22Rv1 (cell line): ENCODE measurements at regions not wholly inside any gene's neighbourhood (a gene's known extent, or its start where the extent isn't known, plus 50 kb on each side); places are given as distances from the start of the nearest gene placed in this dataset.

Experiments used
- H3K27ac ChIP-seq: fragments of 450-650 bp; 2 replicates; pipeline ENCODE4 v1.5.1; 2017
- ZFX ChIP-seq: fragments of 450-650 bp; IDR thresholded peaks from 2 replicates; pipeline ENCODE4 v1.6.1; 2017; ENCODE audit warnings: antibody characterized with exemption, borderline replicate concordance
- TF ChIP-seq, protein P1 (sequence below): fragments of 450-650 bp; IDR thresholded peaks from 2 replicates; pipeline ENCODE4 v1.5.1; 2017; ENCODE audit warnings: mild to moderate bottlenecking

DNA sequence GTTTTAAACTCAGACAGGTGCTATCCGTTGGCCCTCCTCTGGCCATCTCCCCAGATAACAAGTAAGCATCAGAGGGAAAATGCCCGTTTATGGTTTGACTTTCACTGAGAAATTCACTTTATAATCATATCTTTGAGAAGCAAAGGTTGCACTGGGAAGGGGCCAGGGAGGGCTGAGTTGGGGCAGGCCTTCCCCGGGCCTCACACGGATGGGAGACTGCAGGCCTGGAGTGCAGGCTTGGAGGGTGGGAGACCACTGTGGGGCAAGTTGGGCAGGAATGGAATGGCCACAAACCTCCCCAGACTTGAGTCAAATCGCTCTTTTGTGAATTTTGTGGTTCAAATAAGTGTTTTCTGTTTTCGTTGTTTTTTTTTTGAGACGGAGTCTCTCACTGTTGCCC, 451.7 kb downstream of the TSHZ3 start:
- no peak overlapping the region for H3K27ac ChIP-seq
- TF ChIP-seq, protein P1, sequence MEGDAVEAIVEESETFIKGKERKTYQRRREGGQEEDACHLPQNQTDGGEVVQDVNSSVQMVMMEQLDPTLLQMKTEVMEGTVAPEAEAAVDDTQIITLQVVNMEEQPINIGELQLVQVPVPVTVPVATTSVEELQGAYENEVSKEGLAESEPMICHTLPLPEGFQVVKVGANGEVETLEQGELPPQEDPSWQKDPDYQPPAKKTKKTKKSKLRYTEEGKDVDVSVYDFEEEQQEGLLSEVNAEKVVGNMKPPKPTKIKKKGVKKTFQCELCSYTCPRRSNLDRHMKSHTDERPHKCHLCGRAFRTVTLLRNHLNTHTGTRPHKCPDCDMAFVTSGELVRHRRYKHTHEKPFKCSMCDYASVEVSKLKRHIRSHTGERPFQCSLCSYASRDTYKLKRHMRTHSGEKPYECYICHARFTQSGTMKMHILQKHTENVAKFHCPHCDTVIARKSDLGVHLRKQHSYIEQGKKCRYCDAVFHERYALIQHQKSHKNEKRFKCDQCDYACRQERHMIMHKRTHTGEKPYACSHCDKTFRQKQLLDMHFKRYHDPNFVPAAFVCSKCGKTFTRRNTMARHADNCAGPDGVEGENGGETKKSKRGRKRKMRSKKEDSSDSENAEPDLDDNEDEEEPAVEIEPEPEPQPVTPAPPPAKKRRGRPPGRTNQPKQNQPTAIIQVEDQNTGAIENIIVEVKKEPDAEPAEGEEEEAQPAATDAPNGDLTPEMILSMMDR: no peak
- TF ChIP-seq ZFX: no peak

DNA sequence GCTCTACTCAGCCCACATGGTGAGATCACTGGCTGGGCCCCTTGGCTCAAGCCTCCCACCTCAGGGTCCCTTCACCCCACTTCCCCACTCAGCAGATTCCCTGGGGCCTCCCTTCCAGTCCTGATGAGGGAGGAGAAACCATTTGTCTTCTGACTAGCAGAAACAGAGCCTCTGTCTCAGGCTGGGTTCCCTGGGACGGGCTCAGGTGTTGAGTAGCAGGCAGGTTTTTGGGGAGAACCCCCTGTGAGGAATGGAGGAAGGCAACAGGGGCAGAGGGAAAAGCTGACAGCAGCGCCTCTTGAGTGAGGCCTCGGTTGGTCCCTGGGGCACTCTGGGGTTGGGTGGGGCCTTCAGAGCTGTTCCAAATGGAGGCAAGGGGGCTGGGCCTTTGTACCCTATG, 452.2 kb downstream of the TSHZ3 start:
- no peak for TF ChIP-seq ZFX
- TF ChIP-seq, protein P1: no peak
- no peak overlapping the region for H3K27ac ChIP-seq

DNA sequence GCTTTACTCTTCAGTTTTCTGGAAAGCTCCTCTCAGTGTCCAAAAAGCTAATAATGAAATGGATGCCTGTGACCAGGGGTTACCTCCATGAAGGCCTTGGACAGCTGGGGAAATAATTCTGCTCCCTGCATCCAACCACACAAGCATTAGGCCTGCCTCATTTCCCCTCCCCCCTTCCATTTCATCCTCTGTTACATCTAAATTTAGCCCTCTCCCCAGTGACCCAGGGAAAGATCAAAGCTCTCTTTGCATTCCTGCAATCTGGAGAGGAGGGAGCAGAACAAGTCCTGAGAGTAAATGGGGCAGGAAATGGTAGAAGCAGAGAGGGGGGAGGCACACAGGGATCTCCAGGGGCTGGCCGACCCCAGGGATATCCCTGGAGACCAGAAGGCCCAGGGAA, 452.7 kb downstream of the TSHZ3 start:
- no peak for TF ChIP-seq ZFX
- TF ChIP-seq, protein P1: no peak
- no peak overlapping the region for H3K27ac ChIP-seq

DNA sequence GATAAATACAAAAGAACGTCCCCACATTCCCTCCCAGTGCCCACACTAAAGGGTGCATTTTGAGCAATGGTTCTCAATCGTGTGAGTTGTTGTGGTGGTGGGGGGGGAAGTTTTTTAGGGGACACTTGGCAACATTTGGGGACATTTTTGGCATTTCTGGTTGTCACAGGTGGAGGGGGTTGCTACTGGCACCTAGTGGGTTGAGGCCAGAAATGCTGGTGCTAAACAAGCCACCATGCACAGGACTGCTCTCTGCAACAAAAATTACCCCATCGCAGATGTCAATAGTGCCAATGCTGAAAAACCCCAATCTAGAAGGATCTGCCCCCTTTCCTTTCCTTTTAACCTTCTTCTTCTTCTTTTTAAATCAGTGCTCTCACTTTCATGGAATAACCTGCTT, 453.3 kb downstream of the TSHZ3 start:
- H3K27ac ChIP-seq: no peak overlapping the region
- TF ChIP-seq, protein P1: no peak
- TF ChIP-seq ZFX: no peak

DNA sequence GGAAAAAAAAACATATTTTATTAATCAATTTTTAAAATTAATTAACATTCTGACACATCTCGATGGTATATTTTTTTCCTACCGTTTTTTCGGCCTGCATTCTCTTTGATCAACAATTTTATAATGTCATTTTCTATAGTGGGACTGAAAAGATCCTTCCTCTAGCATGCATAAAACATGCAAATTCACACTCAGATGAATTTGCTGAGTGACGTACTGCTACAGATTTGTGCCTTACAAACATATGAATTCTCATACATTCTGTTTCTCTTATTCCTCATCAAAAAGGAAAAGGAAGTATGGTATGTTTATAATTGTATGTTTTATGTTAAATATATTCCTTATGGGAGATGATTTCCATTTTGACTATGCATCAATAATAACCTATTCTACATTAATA, 458.2 kb downstream of the TSHZ3 start:
- TF ChIP-seq, protein P1: no peak
- TF ChIP-seq ZFX: no peak
- H3K27ac ChIP-seq: no peak overlapping the region

DNA sequence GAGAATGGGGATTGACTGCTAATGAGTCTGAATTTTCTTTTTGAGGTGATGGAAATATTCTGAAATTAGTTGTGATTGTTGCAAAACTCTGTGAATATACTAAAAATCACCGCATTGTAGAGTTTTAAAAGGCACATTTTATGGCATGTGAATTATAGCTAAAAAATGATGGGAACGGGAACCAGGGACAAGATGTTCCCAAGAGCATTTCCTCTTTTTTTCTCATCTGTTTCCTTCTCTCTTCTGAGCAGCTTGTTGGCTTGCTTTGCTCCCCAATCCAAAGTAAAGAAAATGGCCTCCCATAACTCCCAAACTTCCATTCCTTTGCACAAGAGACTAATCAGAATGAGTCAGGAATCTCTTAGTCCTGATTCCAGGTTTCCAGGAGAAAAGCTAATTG, 459.2 kb downstream of the TSHZ3 start:
- no peak overlapping the region for H3K27ac ChIP-seq
- no peak for TF ChIP-seq ZFX

DNA sequence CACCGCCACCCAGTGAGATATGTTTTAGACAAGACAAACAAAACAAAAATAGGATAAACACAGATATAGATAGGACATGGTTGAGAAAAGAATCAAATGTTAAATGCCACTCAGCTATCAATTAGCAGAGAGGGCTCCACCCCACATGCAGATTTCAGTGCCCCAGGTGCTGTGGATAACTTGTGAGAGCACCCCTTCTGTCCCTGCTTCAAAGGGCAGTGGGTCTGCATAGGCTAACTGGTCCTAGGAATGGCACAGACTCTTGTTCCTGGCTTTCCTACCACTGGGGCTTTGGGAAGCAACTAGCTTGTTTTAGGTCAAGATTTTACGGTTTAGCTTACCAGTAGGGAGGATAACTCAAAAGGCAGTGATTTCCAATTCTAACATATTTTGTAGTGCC, 460.3 kb downstream of the TSHZ3 start:
- H3K27ac ChIP-seq: no peak overlapping the region
- TF ChIP-seq, protein P1: no peak
- TF ChIP-seq ZFX: no peak

DNA sequence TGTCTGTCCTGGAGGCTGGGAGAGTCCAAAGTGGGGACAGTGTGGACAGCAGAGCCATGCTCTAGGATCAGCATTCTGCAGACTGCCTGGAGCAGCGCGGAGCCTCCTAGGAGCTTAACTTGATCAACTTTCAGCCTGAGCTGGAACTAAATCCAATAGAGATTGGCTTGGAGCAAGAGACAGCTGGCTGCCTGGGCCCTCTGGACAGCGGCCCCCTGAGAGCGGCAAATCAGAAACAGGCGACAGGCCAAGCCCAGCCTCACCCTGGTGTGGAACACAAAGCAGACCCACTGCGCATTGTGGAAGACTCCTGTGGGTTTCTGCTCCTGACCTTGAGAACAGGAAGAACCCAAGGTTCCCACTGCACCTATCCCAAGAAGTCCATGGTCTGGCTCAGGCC, 462.2 kb downstream of the TSHZ3 start:
- no peak overlapping the region for H3K27ac ChIP-seq
- TF ChIP-seq, protein P1: no peak
- TF ChIP-seq ZFX: no peak
